WERI-Rb-1 (cell line): ENCODE measurements at regions not wholly inside any gene's neighbourhood (a gene's known extent, or its start where the extent isn't known, plus 50 kb on each side); places are given as distances from the start of the nearest gene placed in this dataset.
A peak's percentile ranks its signal among the peaks of the same experiment; 100 is the strongest.

Experiments
- DNase-seq: peaks from one replicate; pipeline ENCODE4 v3.0.0-alpha.2; 2020
- H3K27ac ChIP-seq: fragments of 250-450 bp; sonication (Bioruptor Pico); 2 replicates; pipeline ENCODE4 v1.5.1; 2020; ENCODE audit warnings: mild to moderate bottlenecking, moderate library complexity
- H3K27me3 ChIP-seq: fragments of 250-450 bp; sonication (Bioruptor Pico); 2 replicates; pipeline ENCODE4 v1.5.1; 2021; ENCODE audit warnings: mild to moderate bottlenecking, low read depth, moderate library complexity; ENCODE audit not compliant: insufficient read depth, severe bottlenecking
- H3K36me3 ChIP-seq: fragments of 250-450 bp; sonication (Bioruptor Pico); 2 replicates; pipeline ENCODE4 v1.5.1; 2020; ENCODE audit warnings: mild to moderate bottlenecking, moderate library complexity
- H3K4me3 ChIP-seq: 2 replicates; pipeline ENCODE4 v1.5.1; 2011; ENCODE audit warnings: low read depth, mild to moderate bottlenecking, control low read depth, low read length
- H3K9me3 ChIP-seq: fragments of 250-450 bp; sonication (Bioruptor Pico); 2 replicates; pipeline ENCODE4 v1.5.1; 2021; ENCODE audit warnings: mild to moderate bottlenecking, moderate library complexity; ENCODE audit not compliant: severe bottlenecking
- CTCF ChIP-seq: IDR thresholded peaks from 2 replicates; pipeline ENCODE4 v1.5.1; 2011; ENCODE audit warnings: low read depth, mild to moderate bottlenecking, control low read depth, inconsistent platforms, low read length

DNA sequence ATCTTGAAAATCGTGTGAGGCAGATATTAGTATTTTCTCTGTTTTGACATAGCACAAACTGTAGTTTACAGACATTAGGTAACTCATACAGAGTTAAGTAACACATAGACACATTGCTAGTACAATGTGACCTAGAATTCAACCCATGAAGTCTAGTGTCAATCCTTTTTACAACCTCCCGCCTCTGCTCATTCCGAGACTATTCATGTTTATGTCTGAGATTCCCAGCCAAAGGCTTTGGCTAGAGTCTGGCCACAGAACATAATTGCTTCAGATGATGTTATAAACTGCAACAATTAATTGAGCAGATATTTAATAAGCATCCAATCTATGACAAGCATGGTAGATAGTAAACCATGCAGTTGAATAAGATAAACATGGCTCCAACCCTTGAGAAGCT is 841.0 kb downstream of the STIM2 start:
- no peaks in the 10 kb centered on the region for H3K36me3 ChIP-seq
- no peaks in the 10 kb centered on the region for H3K27me3 ChIP-seq
- H3K9me3 ChIP-seq: no peaks in the 10 kb centered on the region
- no peak overlapping the region for H3K4me3 ChIP-seq
- no peak for DNase-seq
- no peak overlapping the region for H3K27ac ChIP-seq
- no peak for TF ChIP-seq CTCF

- Histone ChIP-seq H3K4me3 (no peak overlapping the region), H3K27ac (no peak overlapping the region), H3K9me3 (no peaks in the 10 kb centered on the region), H3K27me3 (no peaks in the 10 kb centered on the region), H3K36me3 (no peaks in the 10 kb centered on the region)
- peak; percentile 61 for TF ChIP-seq CTCF
- peak; percentile 32 for DNase-seq
Measured at GRCh38 chr4:27702730-27703431, 842.2 kb downstream of the STIM2 start.

DNA sequence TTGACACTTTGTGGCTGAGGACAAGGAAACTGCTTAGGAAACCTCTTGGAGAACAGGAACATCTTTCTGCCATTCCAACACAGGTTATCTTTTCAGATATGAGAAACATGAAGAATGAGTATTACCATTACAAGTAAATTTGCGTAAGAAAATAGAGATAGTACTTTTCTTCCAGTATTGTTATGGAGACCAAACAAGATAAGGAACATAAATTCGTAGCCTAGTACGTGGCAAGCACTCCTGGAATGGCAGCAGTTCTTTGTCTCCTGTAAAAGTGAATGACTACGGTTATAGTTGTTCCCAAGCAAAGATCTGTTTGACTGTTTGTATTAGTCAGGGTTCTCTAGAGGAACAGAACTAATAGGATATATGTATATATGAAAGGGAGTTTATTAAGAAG is 843.1 kb downstream of the STIM2 start:
- Histone ChIP-seq H3K36me3 (no peaks in the 10 kb centered on the region), H3K4me3 (no peak overlapping the region), H3K27ac (no peak overlapping the region), H3K27me3 (no peaks in the 10 kb centered on the region), H3K9me3 (no peaks in the 10 kb centered on the region)
- no peak for DNase-seq
- no peak for TF ChIP-seq CTCF

GRCh38 chr4:27711041-27711440 is 850.4 kb downstream of the STIM2 start:
- DNase-seq: no peak
- Histone ChIP-seq H3K4me3 (no peak overlapping the region), H3K36me3 (no peaks in the 10 kb centered on the region), H3K27me3 (no peaks in the 10 kb centered on the region), H3K9me3 (no peaks in the 10 kb centered on the region), H3K27ac (no peak overlapping the region)
- no peak for TF ChIP-seq CTCF

DNA sequence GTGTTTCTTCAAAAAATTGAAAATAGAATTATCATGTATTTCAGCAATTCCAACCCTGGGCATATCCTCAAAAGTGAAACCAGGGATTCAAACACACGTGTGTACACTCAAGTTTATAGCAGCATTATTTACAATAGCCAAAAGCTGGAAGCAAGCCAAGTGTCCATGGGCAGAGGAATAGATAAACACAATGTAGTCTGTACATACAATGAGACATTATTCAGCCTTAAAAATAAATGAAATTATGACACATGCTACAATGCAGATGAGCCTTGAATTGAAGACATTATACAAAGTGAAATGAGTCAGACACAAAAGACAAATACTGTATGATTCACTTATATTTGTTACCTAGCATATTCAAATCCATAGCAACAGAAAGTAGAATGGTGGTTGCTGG is 853.4 kb downstream of the STIM2 start:
- Histone ChIP-seq H3K27ac (no peak overlapping the region), H3K36me3 (no peaks in the 10 kb centered on the region), H3K27me3 (no peaks in the 10 kb centered on the region), H3K9me3 (no peaks in the 10 kb centered on the region), H3K4me3 (no peak overlapping the region)
- DNase-seq: no peak
- TF ChIP-seq CTCF: no peak
